AG04450 (cell line): ENCODE measurements at regions not wholly inside any gene's neighbourhood (a gene's known extent, or its start where the extent isn't known, plus 50 kb on each side); places are given as distances from the start of the nearest gene placed in this dataset.
"Not testable (repeated sequence)": the region's sequence is repeated elsewhere in the genome, so short reads cannot be mapped to it uniquely, and the experiment has no call there.

ENCODE experiments used
- CTCF ChIA-PET: fragments of 300-600, 350-600 bp; formaldehyde crosslinking; extraction: SDS; loops from one replicate; lab custom pipeline; 2022; ENCODE audit warnings: antibody characterized with exemption, inconsistent platforms; lab: Charles Lee
- POLR2A ChIA-PET: fragments of 350-600 bp; formaldehyde crosslinking; extraction: SDS; loops from one replicate; lab custom pipeline; 2021; ENCODE audit warnings: antibody characterized with exemption, inconsistent platforms; lab: Yijun Ruan, JAX
- DNase-seq: peaks from one replicate; pipeline ENCODE4 v3.0.0-alpha.2; 2011; ENCODE audit warnings: low read depth, low spot score
- H3K27ac ChIP-seq: one replicate; pipeline ENCODE4 v1.5.1; 2012; ENCODE audit warnings: low read depth, low read length, control low read depth
- H3K27me3 ChIP-seq: one replicate; pipeline ENCODE4 v1.6.0; 2012; ENCODE audit warnings: low read length; ENCODE audit not compliant: control insufficient read depth, insufficient read depth
- H3K4me3 ChIP-seq: 2 replicates; pipeline ENCODE4 v1.5.1; 2011; ENCODE audit warnings: mild to moderate bottlenecking, low read depth, low read length, control low read depth
- H3K9me3 ChIP-seq: 2 replicates; pipeline ENCODE4 v1.5.1; 2012; ENCODE audit warnings: low read length; ENCODE audit not compliant: control insufficient read depth, insufficient read depth
- CTCF ChIP-seq: IDR thresholded peaks from 2 replicates; pipeline ENCODE4 v1.5.1; 2011; ENCODE audit warnings: low read depth, low read length, control low read depth, inconsistent platforms

GRCh38 chr3:197407053-197407452, 108.6 kb upstream of the DLG1 start:
- peaks cover 29% of the 10 kb centered on the region for H3K27me3 ChIP-seq
- ChIA-PET CTCF (no interaction called here), POLR2A (no interaction called here)
- no peak for TF ChIP-seq CTCF
- no peak for DNase-seq
- H3K9me3 ChIP-seq, result peaks cover 11% of the 10 kb centered on the region
- H3K27ac ChIP-seq, result no peak overlapping the region
- no peak overlapping the region for H3K4me3 ChIP-seq

GRCh38 chr3:197406266-197406665, 107.9 kb upstream of the DLG1 start:
- ChIA-PET POLR2A (no interaction called here), CTCF (no interaction called here)
- H3K27me3 ChIP-seq, result peaks cover 30% of the 10 kb centered on the region
- TF ChIP-seq CTCF, result no peak
- no peak for DNase-seq
- no peak overlapping the region for H3K27ac ChIP-seq
- no peak overlapping the region for H3K4me3 ChIP-seq
- H3K9me3 ChIP-seq, result peaks cover 11% of the 10 kb centered on the region

- no peak overlapping the region for H3K27ac ChIP-seq
- no peak overlapping the region for H3K4me3 ChIP-seq
- DNase-seq, result no peak
- peaks cover 6% of the 10 kb centered on the region for H3K9me3 ChIP-seq
- POLR2A ChIA-PET, result no interaction called here
- TF ChIP-seq CTCF, result no peak
- CTCF ChIA-PET, result interaction anchor here (1.0 kb wide), 1 partner anchor 148 kb away, joined by 4 read pairs; no protein-coding TSS in a partner anchor
- H3K27me3 ChIP-seq, result peaks cover 34% of the 10 kb centered on the region
Measured at GRCh38 chr3:197404754-197405153, 106.3 kb upstream of the DLG1 start.

GRCh38 chr3:197404030-197404429, 105.6 kb upstream of the DLG1 start:
- ChIA-PET CTCF (no interaction called here), POLR2A (no interaction called here)
- H3K27me3 ChIP-seq, result peaks cover 30% of the 10 kb centered on the region

GRCh38 chr3:197402401-197402800, 104.0 kb upstream of the DLG1 start:
- POLR2A ChIA-PET, DNase-seq, CTCF ChIA-PET, H3K4me3 ChIP-seq, H3K27ac ChIP-seq, H3K9me3 ChIP-seq: not testable (repeated sequence)
- H3K27me3 ChIP-seq, result peaks cover 35% of the 10 kb centered on the region

More at GRCh38 chr3:197404030-197404429, 105.6 kb upstream of the DLG1 start:
- TF ChIP-seq CTCF, result no peak
- Histone ChIP-seq H3K4me3 (no peak overlapping the region), H3K27ac (no peak overlapping the region), H3K9me3 (no peaks in the 10 kb centered on the region)
- DNase-seq, result no peak

- DNase-seq, result no peak
- TF ChIP-seq CTCF, result no peak
- POLR2A ChIA-PET, result no interaction called here
- H3K9me3 ChIP-seq, result no peaks in the 10 kb centered on the region
- no peak overlapping the region for H3K4me3 ChIP-seq
- no peak overlapping the region for H3K27ac ChIP-seq
- H3K27me3 ChIP-seq, result peaks cover 28% of the 10 kb centered on the region
- CTCF ChIA-PET, result no interaction called here
Measured at GRCh38 chr3:197399486-197399885, 101.1 kb upstream of the DLG1 start.
